Ascending aorta (tissue), 2 donors: ENCODE measurements at regions not wholly inside any gene's neighbourhood (a gene's known extent, or its start where the extent isn't known, plus 50 kb on each side); places are given as distances from the start of the nearest gene placed in this dataset.

Experiments
- DNase-seq, 2 donors: peaks; one replicate each; pipeline ENCODE4 v3.0.0-alpha.2; 2019; ENCODE audit warnings: low spot score in 2 of 2
- H3K27ac ChIP-seq, 2 donors: fragments of 200-600 bp; sonication (generic); one replicate each; pipeline ENCODE4 v1.5.1; 2016 to 2017; ENCODE audit warnings: mild to moderate bottlenecking in 1 of 2
- H3K27me3 ChIP-seq: fragments of 200-600 bp; sonication (generic); one replicate; pipeline ENCODE4 v1.5.1; 2017
- H3K36me3 ChIP-seq, 2 donors: fragments of 200-600 bp; sonication (generic); one replicate each; pipeline ENCODE4 v1.5.1; 2016
- H3K4me1 ChIP-seq, 2 donors: fragments of 200-600 bp; sonication (generic); one replicate each; pipeline ENCODE4 v1.5.1; 2016 to 2017; ENCODE audit warnings: mild to moderate bottlenecking in 1 of 2
- H3K4me3 ChIP-seq, 2 donors: fragments of 200-600 bp; sonication (generic); one replicate each; pipeline ENCODE4 v1.5.1; 2016 to 2017; ENCODE audit warnings: mild to moderate bottlenecking in 1 of 2
- H3K9me3 ChIP-seq, 2 donors: fragments of 200-600 bp; sonication (generic); one replicate each; pipeline ENCODE4 v1.5.1; 2016
- CTCF ChIP-seq, 3 experiments: fragments of 200-600 bp in 2 of 3; fragments of 450-650 bp in 1 of 3; sonication (generic) in 2 of 3; IDR thresholded peaks; one replicate each; pipeline ENCODE4 v1.5.1; 2016 to 2019; ENCODE audit warnings: antibody characterized with exemption in 3 of 3, mild to moderate bottlenecking in 1 of 3, moderate library complexity in 1 of 3
- intact Hi-C: fragments of 100-400 bp; cut with DNase I; formaldehyde crosslinking; loops from one replicate; pipeline ENCODE4 v1.15.1; 2023

- H3K27ac ChIP-seq, result no peak overlapping the region
- DNase-seq, result no peak
- TF ChIP-seq CTCF (IDR thresholded peaks at IDR 0.05), result no peak
Observed at GRCh38 chr6:104229057-104229456, 630.7 kb downstream of the HACE1 start.

GRCh38 chr6:104227508-104227907, 632.2 kb downstream of the HACE1 start:
- intact Hi-C loops, result no loop called here
- Histone ChIP-seq H3K27me3 (no peaks in the 10 kb centered on the region), H3K4me3 (no peak overlapping the region), H3K27ac (no peak overlapping the region), H3K9me3 (no peaks in the 10 kb centered on the region), H3K36me3 (no peaks in the 10 kb centered on the region), H3K4me1 (no peaks in the 10 kb centered on the region)
- no peak for TF ChIP-seq CTCF (IDR thresholded peaks at IDR 0.05)
- no peak for DNase-seq

More at GRCh38 chr6:104229057-104229456, 630.7 kb downstream of the HACE1 start:
- no peak overlapping the region for H3K4me3 ChIP-seq
- no peaks in the 10 kb centered on the region for H3K4me1 ChIP-seq
- intact Hi-C loops, result no loop called here
- H3K27me3 ChIP-seq, result no peaks in the 10 kb centered on the region
- no peaks in the 10 kb centered on the region for H3K9me3 ChIP-seq
- H3K36me3 ChIP-seq, result no peaks in the 10 kb centered on the region

- H3K27ac ChIP-seq, result no peak overlapping the region
- no peak for TF ChIP-seq CTCF (IDR thresholded peaks at IDR 0.05)
- H3K4me3 ChIP-seq, result no peak overlapping the region
- no peaks in the 10 kb centered on the region for H3K27me3 ChIP-seq
- DNase-seq, result no peak
- no peaks in the 10 kb centered on the region for H3K4me1 ChIP-seq
- no peaks in the 10 kb centered on the region for H3K36me3 ChIP-seq
- intact Hi-C loops, result no loop called here
- H3K9me3 ChIP-seq, result no peaks in the 10 kb centered on the region
Observed at GRCh38 chr6:104226790-104227446, 632.8 kb downstream of the HACE1 start.

GRCh38 chr6:104218116-104218515, 641.6 kb downstream of the HACE1 start:
- H3K36me3 ChIP-seq, result no peaks in the 10 kb centered on the region
- no peak for DNase-seq
- intact Hi-C loops, result no loop called here
- H3K9me3 ChIP-seq, result no peaks in the 10 kb centered on the region
- no peaks in the 10 kb centered on the region for H3K4me1 ChIP-seq
- H3K27me3 ChIP-seq, result no peaks in the 10 kb centered on the region
- no peak for TF ChIP-seq CTCF (IDR thresholded peaks at IDR 0.05)
- H3K4me3 ChIP-seq, result no peak overlapping the region
- H3K27ac ChIP-seq, result no peak overlapping the region

GRCh38 chr6:104214901-104215300, 644.8 kb downstream of the HACE1 start:
- intact Hi-C loops, result no loop called here

More at GRCh38 chr6:104214901-104215300, 644.8 kb downstream of the HACE1 start:
- H3K36me3 ChIP-seq, result no peaks in the 10 kb centered on the region
- no peaks in the 10 kb centered on the region for H3K4me1 ChIP-seq
- H3K9me3 ChIP-seq, result no peaks in the 10 kb centered on the region
- DNase-seq, result no peak
- no peaks in the 10 kb centered on the region for H3K27me3 ChIP-seq
- no peak overlapping the region for H3K4me3 ChIP-seq
- no peak for TF ChIP-seq CTCF (IDR thresholded peaks at IDR 0.05)
- H3K27ac ChIP-seq, result no peak overlapping the region
